ENCODE measurements at regions not wholly inside any gene's neighbourhood (a gene's known extent, or its start where the extent isn't known, plus 50 kb on each side); places are given as distances from the start of the nearest gene placed in this dataset.

DNA sequence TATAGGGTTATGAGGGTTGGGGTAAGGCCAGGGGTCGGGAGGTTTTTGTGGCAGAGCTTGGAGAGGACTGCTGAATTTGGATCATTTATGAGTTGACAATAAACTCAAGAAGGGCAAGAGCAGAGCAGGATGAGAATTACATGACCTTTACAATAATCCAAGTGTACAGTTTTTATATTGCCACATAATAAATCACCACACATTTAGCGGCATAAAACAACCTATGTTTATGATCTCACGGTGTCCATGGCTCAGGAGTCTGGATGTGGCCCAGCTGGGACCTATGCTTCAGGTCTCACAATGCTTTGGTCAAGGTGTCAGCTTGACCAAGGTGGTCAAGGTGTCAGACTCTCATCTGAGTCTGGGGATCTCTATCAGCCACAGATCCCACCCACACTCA lies 118.3 kb upstream of the WSCD1 start:
- intact Hi-C loops (cut with DNase I), result no loop called here
- H3K27ac ChIP-seq, result no peak overlapping the region
- H3K9me3 ChIP-seq, result no peaks in the 10 kb centered on the region
- no peaks in the 10 kb centered on the region for H3K27me3 ChIP-seq
- H3K36me3 ChIP-seq, result no peaks in the 10 kb centered on the region
- TF ChIP-seq, protein P1, sequence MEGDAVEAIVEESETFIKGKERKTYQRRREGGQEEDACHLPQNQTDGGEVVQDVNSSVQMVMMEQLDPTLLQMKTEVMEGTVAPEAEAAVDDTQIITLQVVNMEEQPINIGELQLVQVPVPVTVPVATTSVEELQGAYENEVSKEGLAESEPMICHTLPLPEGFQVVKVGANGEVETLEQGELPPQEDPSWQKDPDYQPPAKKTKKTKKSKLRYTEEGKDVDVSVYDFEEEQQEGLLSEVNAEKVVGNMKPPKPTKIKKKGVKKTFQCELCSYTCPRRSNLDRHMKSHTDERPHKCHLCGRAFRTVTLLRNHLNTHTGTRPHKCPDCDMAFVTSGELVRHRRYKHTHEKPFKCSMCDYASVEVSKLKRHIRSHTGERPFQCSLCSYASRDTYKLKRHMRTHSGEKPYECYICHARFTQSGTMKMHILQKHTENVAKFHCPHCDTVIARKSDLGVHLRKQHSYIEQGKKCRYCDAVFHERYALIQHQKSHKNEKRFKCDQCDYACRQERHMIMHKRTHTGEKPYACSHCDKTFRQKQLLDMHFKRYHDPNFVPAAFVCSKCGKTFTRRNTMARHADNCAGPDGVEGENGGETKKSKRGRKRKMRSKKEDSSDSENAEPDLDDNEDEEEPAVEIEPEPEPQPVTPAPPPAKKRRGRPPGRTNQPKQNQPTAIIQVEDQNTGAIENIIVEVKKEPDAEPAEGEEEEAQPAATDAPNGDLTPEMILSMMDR (IDR thresholded peaks at IDR 0.05), result no peak
- no peak for TF ChIP-seq POLR2A (IDR thresholded peaks at IDR 0.05)
- 59 to 82% methylated on average over 3 of the region's 3 CpGs for WGBS, 2 donors
- no peak overlapping the region for H3K4me3 ChIP-seq (replicated peaks in 1 of 3)
- no peak for DNase-seq
- H3K4me1 ChIP-seq, result no peaks in the 10 kb centered on the region

DNA sequence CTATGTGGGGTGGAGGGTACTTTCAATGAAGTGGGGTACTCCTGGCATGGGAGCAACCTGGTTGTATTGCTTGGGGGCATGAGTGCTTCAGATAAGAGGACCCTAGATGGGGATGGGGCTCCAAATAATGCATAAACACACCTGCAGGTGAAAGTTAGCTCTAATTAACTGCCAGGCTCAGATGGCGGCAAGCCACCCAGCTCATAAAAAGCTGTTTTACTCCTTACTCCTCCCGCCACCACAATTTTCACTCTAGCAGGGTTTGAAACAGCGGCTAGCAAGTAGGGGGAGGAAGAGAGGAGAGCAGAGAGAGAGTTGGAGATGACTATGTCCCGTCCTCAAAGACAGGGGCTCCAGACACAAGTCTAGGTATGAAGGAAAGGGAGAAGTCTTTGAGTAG lies 117.7 kb upstream of the WSCD1 start:
- H3K36me3 ChIP-seq, result no peaks in the 10 kb centered on the region
- no peaks in the 10 kb centered on the region for H3K9me3 ChIP-seq
- no peak for DNase-seq
- H3K27me3 ChIP-seq, result no peaks in the 10 kb centered on the region
- no peak overlapping the region for H3K27ac ChIP-seq
- 75 to 89% methylated on average over 4 of the region's 4 CpGs for WGBS, 2 donors
- TF ChIP-seq POLR2A (IDR thresholded peaks at IDR 0.05), result no peak
- TF ChIP-seq, protein P1 (IDR thresholded peaks at IDR 0.05), result no peak
- H3K4me3 ChIP-seq (replicated peaks in 1 of 3), result no peak overlapping the region
- H3K4me1 ChIP-seq, result no peaks in the 10 kb centered on the region
- intact Hi-C loops (cut with DNase I), result no loop called here

DNA sequence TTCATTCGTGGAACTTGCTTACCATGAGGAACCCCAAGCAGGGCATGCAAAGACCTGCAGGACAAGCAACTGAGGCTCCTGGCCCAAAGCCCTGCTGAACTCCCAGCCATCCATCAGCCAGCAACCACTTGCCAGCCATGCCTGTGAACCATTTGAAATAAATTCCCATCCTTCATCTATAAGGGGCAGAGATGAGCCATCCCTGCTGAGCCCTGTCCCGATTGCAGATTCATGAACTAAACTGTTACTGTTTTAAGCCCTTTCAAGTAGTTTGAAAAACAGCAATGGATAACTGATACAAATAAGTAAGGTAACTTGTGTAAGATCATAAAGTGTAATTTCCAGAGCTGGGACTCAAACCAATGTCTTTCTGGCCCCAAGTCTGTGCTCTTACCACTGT lies 114.4 kb upstream of the WSCD1 start:
- no peaks in the 10 kb centered on the region for H3K4me1 ChIP-seq
- H3K4me3 ChIP-seq (replicated peaks in 1 of 3), result no peak overlapping the region
- no peak for DNase-seq
- no peak overlapping the region for H3K27ac ChIP-seq
- TF ChIP-seq POLR2A (IDR thresholded peaks at IDR 0.05), result no peak
- TF ChIP-seq, protein P1 (IDR thresholded peaks at IDR 0.05), result no peak
- 81 to 100% methylated on average over 2 of the region's 2 CpGs for WGBS, 2 donors
- no peaks in the 10 kb centered on the region for H3K27me3 ChIP-seq
- intact Hi-C loops (cut with DNase I), result no loop called here
- H3K36me3 ChIP-seq, result no peaks in the 10 kb centered on the region
- no peaks in the 10 kb centered on the region for H3K9me3 ChIP-seq

DNA sequence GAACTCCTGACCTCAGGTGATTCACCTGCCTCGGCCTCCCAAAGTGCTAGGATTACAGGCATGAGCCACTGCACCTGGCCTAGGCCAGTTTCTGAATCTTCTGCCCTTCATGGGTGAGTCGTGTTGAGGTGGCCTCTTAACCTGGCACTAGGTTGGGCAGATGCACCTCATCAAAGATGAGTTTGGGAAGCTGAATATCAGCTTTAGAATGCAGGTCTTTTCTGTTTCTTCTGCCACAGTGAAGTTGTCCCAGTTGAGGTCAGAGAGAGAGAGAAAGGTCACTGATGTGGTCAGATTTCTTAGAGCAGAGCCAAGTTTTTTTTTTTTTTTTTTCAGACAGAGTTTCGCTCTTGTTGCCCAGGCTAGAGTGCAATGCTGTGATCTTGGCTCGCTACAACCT lies 111.3 kb upstream of the WSCD1 start:
- no peak for TF ChIP-seq POLR2A (IDR thresholded peaks at IDR 0.05)
- TF ChIP-seq, protein P1 (IDR thresholded peaks at IDR 0.05), result no peak
- intact Hi-C loops (cut with DNase I), result no loop called here

DNA sequence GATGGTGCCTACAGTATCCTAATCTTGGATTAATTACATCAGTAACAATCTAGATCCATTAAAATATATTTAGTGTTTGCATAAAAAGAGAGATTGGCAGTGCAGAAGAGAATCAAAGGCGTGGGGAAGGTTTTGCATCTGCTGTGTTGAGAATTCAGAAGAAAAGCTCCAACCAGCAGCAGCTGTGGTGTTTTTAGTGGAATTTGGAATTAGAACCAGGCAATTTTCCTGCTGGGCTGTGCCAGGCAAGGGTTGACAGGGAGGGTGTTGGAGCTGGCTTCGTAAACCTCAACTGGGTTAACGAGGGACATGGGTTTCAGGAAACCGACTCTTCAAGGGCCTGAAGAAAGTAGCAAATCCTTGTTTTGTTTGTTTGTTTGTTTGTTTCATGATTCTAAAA lies 107.8 kb upstream of the WSCD1 start:
- H3K27me3 ChIP-seq, result no peaks in the 10 kb centered on the region
- no peaks in the 10 kb centered on the region for H3K36me3 ChIP-seq
- 78 to 82% methylated on average over 4 of the region's 4 CpGs for WGBS, 2 donors
- intact Hi-C loops (cut with DNase I), result no loop called here
- no peak overlapping the region for H3K4me3 ChIP-seq (replicated peaks in 1 of 3)
- H3K4me1 ChIP-seq, result no peaks in the 10 kb centered on the region
- no peak for TF ChIP-seq POLR2A (IDR thresholded peaks at IDR 0.05)
- TF ChIP-seq, protein P1 (IDR thresholded peaks at IDR 0.05), result no peak
- no peaks in the 10 kb centered on the region for H3K9me3 ChIP-seq
- H3K27ac ChIP-seq, result no peak overlapping the region
- DNase-seq, result no peak

More for the DNA sequence above, 111.3 kb upstream of the WSCD1 start:
- DNase-seq, result no peak
- Histone ChIP-seq H3K9me3 (no peaks in the 10 kb centered on the region), H3K4me1 (no peaks in the 10 kb centered on the region), H3K27me3 (no peaks in the 10 kb centered on the region), H3K27ac (no peak overlapping the region), H3K4me3 (replicated peaks in 1 of 3) (no peak overlapping the region), H3K36me3 (no peaks in the 10 kb centered on the region)
- WGBS, 2 donors, result 82 to 83% methylated on average over 4 of the region's 4 CpGs
